K562 (cell line): ENCODE measurements at regions not wholly inside any gene's neighbourhood (a gene's known extent, or its start where the extent isn't known, plus 50 kb on each side); places are given as distances from the start of the nearest gene placed in this dataset.

ENCODE experiments used
- BCL6 ChIP-seq: fragments of 250-450 bp; sonication (Bioruptor Pico); IDR thresholded peaks from 2 replicates; pipeline ENCODE4 v1.4.0; 2020
- HDAC6 ChIP-seq: IDR thresholded peaks from 2 replicates; pipeline ENCODE4 v1.6.1; 2012; ENCODE audit warnings: low read depth, mild to moderate bottlenecking, control low read depth, inconsistent platforms, low read length, moderate library complexity
- ZBTB17 ChIP-seq: fragments of 450-650 bp; formaldehyde crosslinking; IDR thresholded peaks from 2 replicates; pipeline ENCODE4 v1.4.0; 2020; ENCODE audit warnings: mild to moderate bottlenecking
- TF ChIP-seq, protein P1 (sequence below): fragments of 450-650 bp; IDR thresholded peaks from 2 replicates; pipeline ENCODE4 v1.6.1; 2016; ENCODE audit warnings: antibody characterized with exemption
- TF ChIP-seq, protein P2 (sequence below), 3 experiments: IDR thresholded peaks in 2 of 3; conservative IDR thresholded peaks in 1 of 3; 2 replicates each; pipeline ENCODE4 v1.5.1; 2011 to 2012; ENCODE audit warnings: low read length in 3 of 3, mild to moderate bottlenecking in 3 of 3, control low read depth in 2 of 3, improper control_type of control experiment in 1 of 3, inconsistent platforms in 1 of 3, low read depth in 1 of 3, mixed read lengths in 1 of 3, moderate library complexity in 1 of 3; ENCODE audit not compliant: insufficient read depth in 2 of 3
- TF ChIP-seq, protein P3 (sequence below), 2 experiments: IDR thresholded peaks in 1 of 2; conservative IDR thresholded peaks in 1 of 2; 2 replicates each; pipeline ENCODE4 v1.6.1; 2016; ENCODE audit warnings: low read depth in 2 of 2, mild to moderate bottlenecking in 1 of 2, missing compliant biosample characterization in 1 of 2, missing genetic modification characterization in 1 of 2, moderate library complexity in 1 of 2

DNA sequence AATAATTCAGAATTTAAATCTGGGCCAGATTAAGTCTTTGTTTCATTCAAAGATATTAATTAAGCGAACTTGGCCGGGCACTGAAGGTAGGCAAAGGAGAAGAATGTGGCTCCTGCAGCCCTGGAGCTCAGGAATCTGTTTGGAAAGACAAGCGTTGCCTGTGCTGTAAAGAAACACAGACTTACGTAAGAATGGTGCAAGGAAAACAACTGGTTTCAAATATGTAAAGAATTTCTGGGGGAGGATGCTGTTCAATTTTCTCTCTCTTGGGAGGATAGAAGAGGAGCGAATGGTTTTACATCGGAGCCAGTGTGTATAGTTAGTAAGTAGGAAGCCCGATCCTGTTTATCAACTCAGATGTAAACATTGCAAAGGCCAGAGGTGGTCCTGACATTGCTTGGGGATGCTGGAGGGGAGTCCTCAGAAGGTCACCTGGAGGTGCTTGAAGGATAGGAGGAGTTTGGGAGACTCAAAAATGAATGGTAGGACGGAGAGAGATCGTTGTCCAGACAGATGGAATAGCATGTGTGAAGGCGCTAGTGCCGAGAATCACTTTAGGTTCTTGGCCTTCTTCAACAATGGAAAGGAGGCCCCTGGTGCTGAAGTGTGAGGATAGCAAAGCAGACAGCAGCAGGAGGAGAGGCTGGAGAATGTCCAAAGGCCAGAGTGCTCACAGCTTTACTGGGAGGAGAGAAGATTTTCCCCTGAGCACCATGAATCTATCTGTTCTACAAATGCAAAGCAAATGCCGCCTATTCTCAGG is 456.1 kb downstream of the LPIN1 start:
- TF ChIP-seq, protein P1, sequence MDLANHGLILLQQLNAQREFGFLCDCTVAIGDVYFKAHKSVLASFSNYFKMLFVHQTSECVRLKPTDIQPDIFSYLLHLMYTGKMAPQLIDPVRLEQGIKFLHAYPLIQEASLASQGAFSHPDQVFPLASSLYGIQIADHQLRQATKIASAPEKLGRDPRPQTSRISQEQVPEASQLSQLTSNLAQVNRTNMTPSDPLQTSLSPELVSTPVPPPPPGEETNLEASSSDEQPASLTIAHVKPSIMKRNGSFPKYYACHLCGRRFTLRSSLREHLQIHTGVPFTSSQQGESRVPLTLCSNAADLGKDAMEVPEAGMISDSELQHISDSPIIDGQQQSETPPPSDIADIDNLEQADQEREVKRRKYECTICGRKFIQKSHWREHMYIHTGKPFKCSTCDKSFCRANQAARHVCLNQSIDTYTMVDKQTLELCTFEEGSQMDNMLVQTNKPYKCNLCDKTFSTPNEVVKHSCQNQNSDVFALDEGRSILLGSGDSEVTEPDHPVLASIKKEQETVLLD = no peak
- TF ChIP-seq, protein P2, sequence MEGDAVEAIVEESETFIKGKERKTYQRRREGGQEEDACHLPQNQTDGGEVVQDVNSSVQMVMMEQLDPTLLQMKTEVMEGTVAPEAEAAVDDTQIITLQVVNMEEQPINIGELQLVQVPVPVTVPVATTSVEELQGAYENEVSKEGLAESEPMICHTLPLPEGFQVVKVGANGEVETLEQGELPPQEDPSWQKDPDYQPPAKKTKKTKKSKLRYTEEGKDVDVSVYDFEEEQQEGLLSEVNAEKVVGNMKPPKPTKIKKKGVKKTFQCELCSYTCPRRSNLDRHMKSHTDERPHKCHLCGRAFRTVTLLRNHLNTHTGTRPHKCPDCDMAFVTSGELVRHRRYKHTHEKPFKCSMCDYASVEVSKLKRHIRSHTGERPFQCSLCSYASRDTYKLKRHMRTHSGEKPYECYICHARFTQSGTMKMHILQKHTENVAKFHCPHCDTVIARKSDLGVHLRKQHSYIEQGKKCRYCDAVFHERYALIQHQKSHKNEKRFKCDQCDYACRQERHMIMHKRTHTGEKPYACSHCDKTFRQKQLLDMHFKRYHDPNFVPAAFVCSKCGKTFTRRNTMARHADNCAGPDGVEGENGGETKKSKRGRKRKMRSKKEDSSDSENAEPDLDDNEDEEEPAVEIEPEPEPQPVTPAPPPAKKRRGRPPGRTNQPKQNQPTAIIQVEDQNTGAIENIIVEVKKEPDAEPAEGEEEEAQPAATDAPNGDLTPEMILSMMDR (IDR thresholded peaks at IDR 0.05 in 2 of 3, conservative IDR thresholded peaks at IDR 0.05 in 1 of 3; ENCODE audit: insufficient read depth in 2 of 3, low read depth in 1 of 3, low read length in 3 of 3) = no peak
- TF ChIP-seq HDAC6 (no peak), ZBTB17 (CRISPR knock-in tag) (no peak), BCL6 (CRISPR knock-in tag) (no peak)
- TF ChIP-seq, protein P3, sequence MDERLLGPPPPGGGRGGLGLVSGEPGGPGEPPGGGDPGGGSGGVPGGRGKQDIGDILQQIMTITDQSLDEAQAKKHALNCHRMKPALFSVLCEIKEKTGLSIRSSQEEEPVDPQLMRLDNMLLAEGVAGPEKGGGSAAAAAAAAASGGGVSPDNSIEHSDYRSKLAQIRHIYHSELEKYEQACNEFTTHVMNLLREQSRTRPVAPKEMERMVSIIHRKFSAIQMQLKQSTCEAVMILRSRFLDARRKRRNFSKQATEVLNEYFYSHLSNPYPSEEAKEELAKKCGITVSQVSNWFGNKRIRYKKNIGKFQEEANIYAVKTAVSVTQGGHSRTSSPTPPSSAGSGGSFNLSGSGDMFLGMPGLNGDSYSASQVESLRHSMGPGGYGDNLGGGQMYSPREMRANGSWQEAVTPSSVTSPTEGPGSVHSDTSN (CRISPR knock-in tag; IDR thresholded peaks at IDR 0.05; ENCODE audit: low read depth) = no peak
- TF ChIP-seq, protein P3 (tag; conservative IDR thresholded peaks at IDR 0.05; ENCODE audit: low read depth) = no peak
